NCI-H2171 (cell line): ENCODE measurements at regions not wholly inside any gene's neighbourhood (a gene's known extent, or its start where the extent isn't known, plus 50 kb on each side); places are given as distances from the start of the nearest gene placed in this dataset.

Experiments used
- DNase-seq: peaks from one replicate; lab custom pipeline; 2025; lab: John Stamatoyannopoulos, UW

GRCh38 chr5:171603591-171603990, 182.0 kb upstream of the SMIM23 start:
- DNase-seq, result no peak

- no peak for DNase-seq
Observed at GRCh38 chr5:171604195-171604594, 181.4 kb upstream of the SMIM23 start.

- no peak for DNase-seq
Observed at GRCh38 chr5:171606414-171607024, 179.1 kb upstream of the SMIM23 start.

- no peak for DNase-seq
Observed at GRCh38 chr5:171607863-171608262, 177.8 kb upstream of the SMIM23 start.

- DNase-seq, result no peak
Observed at GRCh38 chr5:171609806-171610452, 175.7 kb upstream of the SMIM23 start.

GRCh38 chr5:171610686-171611085, 174.9 kb upstream of the SMIM23 start:
- no peak for DNase-seq

- DNase-seq, result no peak
Observed at GRCh38 chr5:171612749-171613148, 172.9 kb upstream of the SMIM23 start.

- no peak for DNase-seq
Observed at GRCh38 chr5:171614511-171614910, 171.1 kb upstream of the SMIM23 start.

GRCh38 chr5:171614971-171615653, 170.5 kb upstream of the SMIM23 start:
- no peak for DNase-seq

GRCh38 chr5:171615705-171616640, 169.6 kb upstream of the SMIM23 start:
- no peak for DNase-seq

GRCh38 chr5:171617266-171617665, 168.4 kb upstream of the SMIM23 start:
- no peak for DNase-seq

- DNase-seq, result no peak
Observed at GRCh38 chr5:171617817-171618591, 167.6 kb upstream of the SMIM23 start.

- DNase-seq, result no peak
Observed at GRCh38 chr5:171619196-171619595, 166.4 kb upstream of the SMIM23 start.

GRCh38 chr5:171619744-171620143, 165.9 kb upstream of the SMIM23 start:
- DNase-seq, result no peak

- DNase-seq, result no peak
Observed at GRCh38 chr5:171622010-171622409, 163.6 kb upstream of the SMIM23 start.

- no peak for DNase-seq
Observed at GRCh38 chr5:171623107-171623506, 162.5 kb upstream of the SMIM23 start.

- no peak for DNase-seq
Observed at GRCh38 chr5:171623551-171624097, 162.0 kb upstream of the SMIM23 start.

- no peak for DNase-seq
Observed at GRCh38 chr5:171624396-171624795, 161.2 kb upstream of the SMIM23 start.

- no peak for DNase-seq
Observed at GRCh38 chr5:171625646-171626045, 160.0 kb upstream of the SMIM23 start.

- no peak for DNase-seq
Observed at GRCh38 chr5:171627936-171628632, 157.5 kb upstream of the SMIM23 start.

GRCh38 chr5:171628633-171628974, 157.0 kb upstream of the SMIM23 start:
- DNase-seq, result no peak
